Stomach (tissue), 4 donors: ENCODE measurements at regions not wholly inside any gene's neighbourhood (a gene's known extent, or its start where the extent isn't known, plus 50 kb on each side); places are given as distances from the start of the nearest gene placed in this dataset.

Source experiments
- EP300 ChIP-seq: sonication (generic); formaldehyde crosslinking; IDR thresholded peaks from one replicate; pipeline ENCODE4 v1.6.1; 2017; ENCODE audit warnings: antibody characterized with exemption
- POLR2A ChIP-seq, 4 donors: fragments of 450-650 bp; IDR thresholded peaks; one replicate each; pipeline ENCODE4 v1.6.1; 2016; ENCODE audit warnings: antibody characterized with exemption in 4 of 4, control low read depth in 2 of 4, mild to moderate bottlenecking in 1 of 4, moderate library complexity in 1 of 4
- POLR2AphosphoS5 ChIP-seq, 3 donors: sonication (generic); formaldehyde crosslinking; IDR thresholded peaks; one replicate each; pipeline ENCODE4 v1.6.1; 2016; ENCODE audit warnings: antibody characterized with exemption in 3 of 3
- TF ChIP-seq, protein P1 (sequence below), 7 experiments: fragments of 450-650 bp in 4 of 7; fragments of 200-600 bp in 3 of 7; sonication (generic) in 3 of 7; IDR thresholded peaks; one replicate each; pipeline ENCODE4 v1.5.1; 2016 to 2019; ENCODE audit warnings: antibody characterized with exemption in 7 of 7, control low read depth in 2 of 7, mild to moderate bottlenecking in 1 of 7

DNA sequence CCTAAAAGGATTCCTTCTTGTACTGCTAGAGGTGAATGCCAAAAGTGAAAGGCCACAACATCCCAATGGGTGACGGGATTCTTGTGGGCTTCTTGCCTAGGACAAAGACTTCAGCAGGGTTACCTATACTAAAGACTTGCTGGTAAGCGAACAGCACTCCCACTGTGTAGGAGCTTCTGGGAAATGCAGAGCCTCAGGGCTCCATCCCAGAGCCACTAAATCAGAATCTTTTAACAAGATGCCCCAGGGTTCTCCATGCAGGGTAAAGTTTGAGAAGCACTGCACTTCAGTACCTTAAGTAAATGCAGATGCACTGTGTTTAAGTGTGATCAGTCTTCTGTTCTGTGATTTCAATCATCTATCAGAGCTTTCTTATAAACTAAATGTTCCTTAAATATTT lies 266.9 kb upstream of the KLF14 start:
- TF ChIP-seq POLR2A (IDR thresholded peaks at IDR 0.05) (no peak), EP300 (no peak), POLR2AphosphoS5 (IDR thresholded peaks at IDR 0.05) (no peak)
- TF ChIP-seq, protein P1, sequence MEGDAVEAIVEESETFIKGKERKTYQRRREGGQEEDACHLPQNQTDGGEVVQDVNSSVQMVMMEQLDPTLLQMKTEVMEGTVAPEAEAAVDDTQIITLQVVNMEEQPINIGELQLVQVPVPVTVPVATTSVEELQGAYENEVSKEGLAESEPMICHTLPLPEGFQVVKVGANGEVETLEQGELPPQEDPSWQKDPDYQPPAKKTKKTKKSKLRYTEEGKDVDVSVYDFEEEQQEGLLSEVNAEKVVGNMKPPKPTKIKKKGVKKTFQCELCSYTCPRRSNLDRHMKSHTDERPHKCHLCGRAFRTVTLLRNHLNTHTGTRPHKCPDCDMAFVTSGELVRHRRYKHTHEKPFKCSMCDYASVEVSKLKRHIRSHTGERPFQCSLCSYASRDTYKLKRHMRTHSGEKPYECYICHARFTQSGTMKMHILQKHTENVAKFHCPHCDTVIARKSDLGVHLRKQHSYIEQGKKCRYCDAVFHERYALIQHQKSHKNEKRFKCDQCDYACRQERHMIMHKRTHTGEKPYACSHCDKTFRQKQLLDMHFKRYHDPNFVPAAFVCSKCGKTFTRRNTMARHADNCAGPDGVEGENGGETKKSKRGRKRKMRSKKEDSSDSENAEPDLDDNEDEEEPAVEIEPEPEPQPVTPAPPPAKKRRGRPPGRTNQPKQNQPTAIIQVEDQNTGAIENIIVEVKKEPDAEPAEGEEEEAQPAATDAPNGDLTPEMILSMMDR (IDR thresholded peaks at IDR 0.05) = no peak
